NOMO-1 (cell line): ENCODE measurements at regions not wholly inside any gene's neighbourhood (a gene's known extent, or its start where the extent isn't known, plus 50 kb on each side); places are given as distances from the start of the nearest gene placed in this dataset.

ENCODE experiments used
- DNase-seq, 2 experiments: peaks; one replicate each; lab custom pipeline; 2025; ENCODE audit not compliant: unreplicated experiment in 2 of 2; lab: John Stamatoyannopoulos, UW

DNA sequence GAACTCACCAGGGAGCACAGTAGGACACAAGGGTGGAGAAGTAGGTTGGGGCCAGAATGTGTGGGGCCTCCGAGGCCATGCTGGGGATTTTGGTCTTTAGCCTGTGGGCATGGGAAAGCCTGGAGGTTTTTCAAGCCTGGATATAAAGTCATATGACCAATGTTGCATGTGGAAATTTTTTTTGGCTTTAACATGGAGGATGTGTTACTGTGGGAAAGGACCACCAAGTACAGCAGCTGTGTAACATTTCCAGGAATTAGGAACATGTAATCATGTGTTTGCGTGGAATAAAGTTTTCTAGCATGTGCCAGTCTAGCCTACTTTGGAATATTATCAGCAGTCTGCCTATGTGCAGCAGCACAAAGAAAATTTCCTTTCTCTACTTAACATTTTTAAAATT is 78.5 kb downstream of the TNFSF18 start:
- DNase-seq = no peak

- DNase-seq = no peak
Observed at GRCh38 chr1:172973424-172973823, 77.3 kb downstream of the TNFSF18 start.

- no peak for DNase-seq
Observed at GRCh38 chr1:172976222-172977041, 74.3 kb downstream of the TNFSF18 start.

- peak; percentile 8 to 48 for DNase-seq
Observed at GRCh38 chr1:172977296-172978017, 73.3 kb downstream of the TNFSF18 start.

GRCh38 chr1:172978595-172978994 is 72.1 kb downstream of the TNFSF18 start:
- no peak for DNase-seq

GRCh38 chr1:172979828-172980227 is 70.9 kb downstream of the TNFSF18 start:
- no peak for DNase-seq

GRCh38 chr1:172980456-172980855 is 70.3 kb downstream of the TNFSF18 start:
- DNase-seq = no peak

- no peak for DNase-seq
Observed at GRCh38 chr1:172980971-172981370, 69.8 kb downstream of the TNFSF18 start.
